Spleen (tissue), 11 donors: ENCODE measurements at regions not wholly inside any gene's neighbourhood (a gene's known extent, or its start where the extent isn't known, plus 50 kb on each side); places are given as distances from the start of the nearest gene placed in this dataset.

ENCODE experiments used
- DNase-seq: peaks from one replicate; pipeline ENCODE4 v3.0.0-alpha.2; 2020
- H3K27ac ChIP-seq, 8 donors: fragments of 200-600 bp; sonication (generic) in 7 of 8; 1 replicate in 4 of 8; 2 replicates in 4 of 8; pipeline versions ENCODE4 v1.5.0 to v1.8.0; 2016 to 2021; ENCODE audit warnings: inconsistent platforms in 4 of 8, mild to moderate bottlenecking in 4 of 8, moderate library complexity in 1 of 8
- H3K27me3 ChIP-seq, 7 donors: fragments of 200-600 bp; sonication (generic) in 6 of 7; replicated peaks in 1 of 7; 1 replicate in 4 of 7; 2 replicates in 3 of 7; pipeline versions ENCODE4 v1.5.0 to v1.8.0; 2016 to 2021; ENCODE audit warnings: inconsistent platforms in 3 of 7, mild to moderate bottlenecking in 1 of 7
- H3K36me3 ChIP-seq, 6 donors: fragments of 200-600 bp; sonication (generic) in 5 of 6; 1 replicate in 4 of 6; 2 replicates in 2 of 6; pipeline versions ENCODE4 v1.5.0 to v1.8.0; 2016 to 2021; ENCODE audit warnings: inconsistent platforms in 2 of 6
- H3K4me1 ChIP-seq, 6 donors: fragments of 200-600 bp; sonication (generic) in 5 of 6; 1 replicate in 3 of 6; 2 replicates in 3 of 6; pipeline versions ENCODE4 v1.5.0 to v1.8.0; 2016 to 2021; ENCODE audit warnings: inconsistent platforms in 3 of 6
- H3K4me3 ChIP-seq, 8 donors: fragments of 200-600 bp; sonication (generic) in 7 of 8; 1 replicate in 4 of 8; 2 replicates in 4 of 8; pipeline versions ENCODE4 v1.5.0 to v1.8.0; 2016 to 2021; ENCODE audit warnings: inconsistent platforms in 4 of 8, mild to moderate bottlenecking in 4 of 8, moderate library complexity in 2 of 8
- H3K9me3 ChIP-seq, 8 donors: fragments of 200-600 bp; sonication (generic) in 7 of 8; 1 replicate in 4 of 8; 2 replicates in 4 of 8; pipeline versions ENCODE4 v1.5.0 to v1.8.0; 2016 to 2021; ENCODE audit warnings: inconsistent platforms in 4 of 8
- CTCF ChIP-seq, 11 experiments: fragments of 200-600 bp in 7 of 11; fragments of 450-650 bp in 4 of 11; sonication (generic) in 4 of 11; IDR thresholded peaks in 8 of 11; conservative IDR thresholded peaks in 3 of 11; 1 replicate in 7 of 11; 2 replicates in 4 of 11; pipeline versions ENCODE4 v1.4.0 to v1.8.0; 2016 to 2021; ENCODE audit warnings: antibody characterized with exemption in 11 of 11, inconsistent platforms in 4 of 11, mild to moderate bottlenecking in 1 of 11
- POLR2A ChIP-seq, 3 donors: fragments of 450-650 bp; IDR thresholded peaks; one replicate each; pipeline ENCODE4 v1.5.1; 2017; ENCODE audit warnings: antibody characterized with exemption in 3 of 3, mild to moderate bottlenecking in 1 of 3
- POLR2AphosphoS5 ChIP-seq, 3 donors: sonication (generic); formaldehyde crosslinking; IDR thresholded peaks; one replicate each; pipeline ENCODE4 v1.5.1; 2017; ENCODE audit warnings: antibody characterized with exemption in 3 of 3
- WGBS, 5 donors: extraction: QIAGEN DNeasy Blood & Tissue Kit in 3 of 5; methylation state at CpG; one replicate each; pipeline versions ENCODE4 v1.1.5 to v1.1.7; 2013 to 2018; 5-methylcytosine and 5-hydroxymethylcytosine counted together
- intact Hi-C: fragments of 100-400 bp; cut with DNase I; formaldehyde crosslinking; loops from one replicate; pipeline ENCODE4 v1.15.0; 2023; ENCODE audit warnings: low total_unique reads
- donor health status: healthy with polysubstance abuse.
- donor health status: DM: no; HTN: no; CAD: no; lungs with moderate emphysema.
- donor health status: DM: no; HTN: no; CAD: no.
- donor health status: Bipolar disorder and iron deficiency.
- donor health status: healthy.
- donor health status: DM: no; HTN: no; CAD: no.
- donor health status: DM: yes; HTN: yes; CAD: no.

- DNase-seq, result no peak
- 78 to 91% (median 87%) methylated on average over 4 of the region's 4 CpGs for WGBS, 5 donors
- Histone ChIP-seq H3K4me1 (no peaks in the 10 kb centered on the region), H3K27me3 (no peaks in the 10 kb centered on the region), H3K4me3 (no peak overlapping the region), H3K36me3 (no peaks in the 10 kb centered on the region), H3K27ac (no peak overlapping the region), H3K9me3 (no peaks in the 10 kb centered on the region)
- TF ChIP-seq POLR2AphosphoS5 (IDR thresholded peaks at IDR 0.05), result no peak
- intact Hi-C loops, result no loop called here
Observed at GRCh38 chr9:31615966-31616365, 768.5 kb upstream of the ACO1 start.

- Histone ChIP-seq H3K27ac (no peak overlapping the region), H3K27me3 (no peaks in the 10 kb centered on the region), H3K4me1 (no peaks in the 10 kb centered on the region), H3K4me3 (no peak overlapping the region), H3K9me3 (peaks cover 0 to 13% (median 7%) of the 10 kb centered on the region in 8 donors), H3K36me3 (no peaks in the 10 kb centered on the region)
- DNase-seq, result no peak
- intact Hi-C loops, result no loop called here
- 68 to 77% (median 72%) methylated on average over 2 of the region's 2 CpGs for WGBS, 5 donors
- no peak for TF ChIP-seq POLR2A (IDR thresholded peaks at IDR 0.05)
- TF ChIP-seq POLR2AphosphoS5 (IDR thresholded peaks at IDR 0.05), result no peak
- TF ChIP-seq CTCF (IDR thresholded peaks at IDR 0.05 in 8 of 11, conservative IDR thresholded peaks at IDR 0.05 in 3 of 11), result no peak
Observed at GRCh38 chr9:31623511-31623910, 760.9 kb upstream of the ACO1 start.

DNA sequence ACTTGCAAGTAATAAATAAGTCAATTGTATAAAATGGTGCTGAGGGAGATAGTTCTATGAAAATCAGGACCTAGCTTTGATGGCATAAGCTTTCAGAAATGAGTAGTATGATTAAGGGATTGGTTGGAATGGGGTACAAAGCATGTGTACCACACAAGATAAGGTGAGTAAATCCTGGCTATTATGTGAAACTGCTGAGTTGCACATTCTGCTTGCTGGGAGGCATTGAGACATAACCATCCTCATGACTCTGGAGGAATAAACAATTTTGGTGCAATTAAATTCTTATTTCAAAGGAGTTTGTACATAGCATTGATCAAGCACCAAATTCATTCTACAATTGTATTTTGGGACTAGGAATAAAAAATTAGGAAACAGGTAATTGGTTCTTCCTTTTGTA is 755.2 kb upstream of the ACO1 start:
- intact Hi-C loops, result no loop called here
- TF ChIP-seq CTCF (IDR thresholded peaks at IDR 0.05 in 8 of 11, conservative IDR thresholded peaks at IDR 0.05 in 3 of 11) (no peak), POLR2AphosphoS5 (IDR thresholded peaks at IDR 0.05) (no peak), POLR2A (IDR thresholded peaks at IDR 0.05) (no peak)
- H3K27ac ChIP-seq, result no peak overlapping the region
- DNase-seq, result no peak
- no peaks in the 10 kb centered on the region for H3K27me3 ChIP-seq
- H3K4me1 ChIP-seq, result no peaks in the 10 kb centered on the region
- H3K9me3 ChIP-seq, result peaks cover 0 to 13% (median 7%) of the 10 kb centered on the region in 8 donors
- H3K36me3 ChIP-seq, result no peaks in the 10 kb centered on the region
- H3K4me3 ChIP-seq, result no peak overlapping the region

- intact Hi-C loops, result no loop called here
- no peaks in the 10 kb centered on the region for H3K27me3 ChIP-seq
- no peaks in the 10 kb centered on the region for H3K4me1 ChIP-seq
- H3K9me3 ChIP-seq, result no peaks in the 10 kb centered on the region
- DNase-seq, result no peak
- H3K36me3 ChIP-seq, result no peaks in the 10 kb centered on the region
- TF ChIP-seq POLR2AphosphoS5 (IDR thresholded peaks at IDR 0.05) (no peak), POLR2A (IDR thresholded peaks at IDR 0.05) (no peak), CTCF (IDR thresholded peaks at IDR 0.05 in 8 of 11, conservative IDR thresholded peaks at IDR 0.05 in 3 of 11) (no peak)
- no peak overlapping the region for H3K27ac ChIP-seq
- WGBS, 5 donors, result 69 to 93% (median 90%) methylated on average over 2 of the region's 2 CpGs
- no peak overlapping the region for H3K4me3 ChIP-seq
Observed at GRCh38 chr9:31637265-31637664, 747.2 kb upstream of the ACO1 start.

- TF ChIP-seq POLR2AphosphoS5 (IDR thresholded peaks at IDR 0.05) (no peak), POLR2A (IDR thresholded peaks at IDR 0.05) (no peak), CTCF (IDR thresholded peaks at IDR 0.05 in 8 of 11, conservative IDR thresholded peaks at IDR 0.05 in 3 of 11) (no peak)
- no peaks in the 10 kb centered on the region for H3K27me3 ChIP-seq
- H3K9me3 ChIP-seq, result no peaks in the 10 kb centered on the region
- H3K36me3 ChIP-seq, result no peaks in the 10 kb centered on the region
- H3K4me1 ChIP-seq, result no peaks in the 10 kb centered on the region
- no peak overlapping the region for H3K4me3 ChIP-seq
- intact Hi-C loops, result no loop called here
- no peak for DNase-seq
- no peak overlapping the region for H3K27ac ChIP-seq
Observed at GRCh38 chr9:31637861-31638260, 746.6 kb upstream of the ACO1 start.
